Breast epithelium (tissue), 3 donors: ENCODE measurements at regions not wholly inside any gene's neighbourhood (a gene's known extent, or its start where the extent isn't known, plus 50 kb on each side); places are given as distances from the start of the nearest gene placed in this dataset.

ENCODE experiments used
- POLR2A ChIP-seq: fragments of 450-650 bp; IDR thresholded peaks from one replicate; pipeline ENCODE4 v1.6.1; 2016; ENCODE audit warnings: antibody characterized with exemption, mild to moderate bottlenecking, moderate library complexity
- TF ChIP-seq, protein P1 (sequence below), 3 donors: fragments of 450-650 bp; IDR thresholded peaks; one replicate each; pipeline ENCODE4 v1.5.1; 2016 to 2017; ENCODE audit warnings: antibody characterized with exemption in 3 of 3, mild to moderate bottlenecking in 3 of 3, moderate library complexity in 3 of 3

DNA sequence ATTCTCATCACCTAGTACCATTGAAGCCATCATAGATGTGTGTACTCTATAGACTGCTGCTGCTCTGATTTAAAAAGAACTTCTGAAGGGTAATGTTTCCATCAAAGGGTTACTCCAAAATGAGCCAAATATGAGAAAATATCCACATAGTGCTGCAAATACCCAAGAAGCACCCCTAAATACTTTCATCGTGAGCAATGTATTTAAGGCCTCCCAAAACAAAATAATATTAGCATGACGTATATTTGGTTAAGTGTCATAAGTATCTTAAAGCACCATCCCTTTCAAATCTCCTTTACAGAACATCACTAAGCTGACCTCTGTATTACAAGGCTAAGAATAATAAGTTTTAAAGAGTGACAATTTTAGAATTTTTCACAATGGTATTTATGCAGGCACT lies 421.8 kb downstream of the MTRR start:
- TF ChIP-seq, protein P1, sequence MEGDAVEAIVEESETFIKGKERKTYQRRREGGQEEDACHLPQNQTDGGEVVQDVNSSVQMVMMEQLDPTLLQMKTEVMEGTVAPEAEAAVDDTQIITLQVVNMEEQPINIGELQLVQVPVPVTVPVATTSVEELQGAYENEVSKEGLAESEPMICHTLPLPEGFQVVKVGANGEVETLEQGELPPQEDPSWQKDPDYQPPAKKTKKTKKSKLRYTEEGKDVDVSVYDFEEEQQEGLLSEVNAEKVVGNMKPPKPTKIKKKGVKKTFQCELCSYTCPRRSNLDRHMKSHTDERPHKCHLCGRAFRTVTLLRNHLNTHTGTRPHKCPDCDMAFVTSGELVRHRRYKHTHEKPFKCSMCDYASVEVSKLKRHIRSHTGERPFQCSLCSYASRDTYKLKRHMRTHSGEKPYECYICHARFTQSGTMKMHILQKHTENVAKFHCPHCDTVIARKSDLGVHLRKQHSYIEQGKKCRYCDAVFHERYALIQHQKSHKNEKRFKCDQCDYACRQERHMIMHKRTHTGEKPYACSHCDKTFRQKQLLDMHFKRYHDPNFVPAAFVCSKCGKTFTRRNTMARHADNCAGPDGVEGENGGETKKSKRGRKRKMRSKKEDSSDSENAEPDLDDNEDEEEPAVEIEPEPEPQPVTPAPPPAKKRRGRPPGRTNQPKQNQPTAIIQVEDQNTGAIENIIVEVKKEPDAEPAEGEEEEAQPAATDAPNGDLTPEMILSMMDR (IDR thresholded peaks at IDR 0.05): no peak
- TF ChIP-seq POLR2A: no peak
